GM12878 (cell line): ENCODE measurements at regions not wholly inside any gene's neighbourhood (a gene's known extent, or its start where the extent isn't known, plus 50 kb on each side); places are given as distances from the start of the nearest gene placed in this dataset.
A peak's percentile ranks its signal among the peaks of the same experiment; 100 is the strongest.

Experiments
- ATF2 ChIP-seq: IDR thresholded peaks from 2 replicates; pipeline ENCODE4 v1.6.1; 2012; ENCODE audit warnings: low read length, inconsistent platforms
- CBFB ChIP-seq: IDR thresholded peaks from 2 replicates; pipeline ENCODE4 v1.6.1; 2016; ENCODE audit warnings: antibody characterized with exemption, low read depth
- CREM ChIP-seq: IDR thresholded peaks from 2 replicates; pipeline ENCODE4 v1.6.1; 2014; ENCODE audit warnings: antibody characterized with exemption, low read depth
- IKZF1 ChIP-seq: fragments of 450-650 bp; conservative IDR thresholded peaks from 2 replicates; pipeline ENCODE4 v1.6.1; 2017; ENCODE audit warnings: antibody characterized with exemption, mild to moderate bottlenecking
- IRF3 ChIP-seq: fragments of 450-650 bp; IDR thresholded peaks from 2 replicates; pipeline ENCODE4 v1.6.1; 2014; ENCODE audit warnings: mild to moderate bottlenecking
- MTA2 ChIP-seq: fragments of 450-650 bp; IDR thresholded peaks from 2 replicates; pipeline ENCODE4 v1.6.1; 2016; ENCODE audit warnings: low read depth, mild to moderate bottlenecking, moderate library complexity
- MYB ChIP-seq: fragments of 150-350 bp; IDR thresholded peaks from 2 replicates; pipeline ENCODE4 v1.6.1; 2014; ENCODE audit warnings: mild to moderate bottlenecking, low read depth, low read length, borderline replicate concordance
- POLR2AphosphoS2 ChIP-seq: IDR thresholded peaks from 2 replicates; pipeline ENCODE4 v1.6.1; 2011; ENCODE audit warnings: low read depth, mild to moderate bottlenecking, low read length, improper control_type of control experiment, moderate library complexity
- RAD51 ChIP-seq: fragments of 450-650 bp; IDR thresholded peaks from 2 replicates; pipeline ENCODE4 v1.6.1; 2016; ENCODE audit warnings: moderate library complexity, mild to moderate bottlenecking, inconsistent platforms
- SIN3A ChIP-seq: IDR thresholded peaks from 2 replicates; pipeline ENCODE4 v1.6.1; 2012; ENCODE audit warnings: low read depth, low read length, improper control_type of control experiment
- SREBF2 ChIP-seq: IDR thresholded peaks from 2 replicates; pipeline ENCODE4 v1.6.1; 2012; ENCODE audit warnings: mild to moderate bottlenecking, low read length
- TCF3 ChIP-seq: IDR thresholded peaks from 2 replicates; pipeline ENCODE4 v1.6.1; 2012; ENCODE audit warnings: low read depth, mild to moderate bottlenecking, low read length, borderline replicate concordance; ENCODE audit not compliant: insufficient read depth
- ZNF687 ChIP-seq: fragments of 450-650 bp; IDR thresholded peaks from 2 replicates; pipeline ENCODE4 v1.6.1; 2017; ENCODE audit warnings: mild to moderate bottlenecking, moderate library complexity
- TF ChIP-seq, protein P1 (sequence below): fragments of 450-650 bp; IDR thresholded peaks from 2 replicates; pipeline ENCODE4 v1.6.1; 2016; ENCODE audit warnings: mild to moderate bottlenecking, moderate library complexity, borderline replicate concordance
- TF ChIP-seq, protein P2 (sequence below): IDR thresholded peaks from 2 replicates; pipeline ENCODE4 v1.6.1; 2012; ENCODE audit warnings: mild to moderate bottlenecking, low read depth, low read length

DNA sequence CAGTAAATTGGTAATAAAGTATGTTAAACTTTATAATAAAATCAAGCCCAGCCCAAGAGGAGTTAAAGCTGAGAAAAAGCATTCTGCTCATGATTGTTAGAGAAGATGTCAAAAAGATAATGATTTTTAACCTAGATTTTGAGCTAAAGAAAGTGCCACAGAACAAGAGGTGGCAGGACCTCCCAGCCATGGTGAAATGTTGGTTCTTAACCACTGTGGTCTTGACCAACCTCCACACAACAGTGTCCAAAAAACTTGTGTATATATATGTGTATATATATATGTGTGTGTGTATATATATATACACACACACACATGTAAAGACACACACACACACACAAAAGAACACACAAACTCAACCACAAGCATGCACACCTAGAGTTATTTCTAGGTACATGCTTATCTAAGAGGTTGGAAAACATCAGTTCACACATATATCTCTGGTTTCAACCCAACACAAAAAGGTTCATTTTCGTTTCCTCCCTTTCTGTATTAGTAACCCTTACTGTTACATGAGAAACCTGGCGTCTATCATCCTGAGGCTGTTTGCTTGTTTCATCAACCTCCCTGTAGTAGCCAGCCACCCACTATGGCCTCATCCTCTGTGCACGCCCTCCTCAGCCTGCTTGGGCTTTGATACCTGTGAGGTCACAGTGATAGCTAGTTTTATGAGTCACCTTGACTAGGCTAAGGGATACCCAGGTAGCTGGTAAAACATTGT, 631.8 kb upstream of the ID2 start (continued):
- TF ChIP-seq, protein P1, sequence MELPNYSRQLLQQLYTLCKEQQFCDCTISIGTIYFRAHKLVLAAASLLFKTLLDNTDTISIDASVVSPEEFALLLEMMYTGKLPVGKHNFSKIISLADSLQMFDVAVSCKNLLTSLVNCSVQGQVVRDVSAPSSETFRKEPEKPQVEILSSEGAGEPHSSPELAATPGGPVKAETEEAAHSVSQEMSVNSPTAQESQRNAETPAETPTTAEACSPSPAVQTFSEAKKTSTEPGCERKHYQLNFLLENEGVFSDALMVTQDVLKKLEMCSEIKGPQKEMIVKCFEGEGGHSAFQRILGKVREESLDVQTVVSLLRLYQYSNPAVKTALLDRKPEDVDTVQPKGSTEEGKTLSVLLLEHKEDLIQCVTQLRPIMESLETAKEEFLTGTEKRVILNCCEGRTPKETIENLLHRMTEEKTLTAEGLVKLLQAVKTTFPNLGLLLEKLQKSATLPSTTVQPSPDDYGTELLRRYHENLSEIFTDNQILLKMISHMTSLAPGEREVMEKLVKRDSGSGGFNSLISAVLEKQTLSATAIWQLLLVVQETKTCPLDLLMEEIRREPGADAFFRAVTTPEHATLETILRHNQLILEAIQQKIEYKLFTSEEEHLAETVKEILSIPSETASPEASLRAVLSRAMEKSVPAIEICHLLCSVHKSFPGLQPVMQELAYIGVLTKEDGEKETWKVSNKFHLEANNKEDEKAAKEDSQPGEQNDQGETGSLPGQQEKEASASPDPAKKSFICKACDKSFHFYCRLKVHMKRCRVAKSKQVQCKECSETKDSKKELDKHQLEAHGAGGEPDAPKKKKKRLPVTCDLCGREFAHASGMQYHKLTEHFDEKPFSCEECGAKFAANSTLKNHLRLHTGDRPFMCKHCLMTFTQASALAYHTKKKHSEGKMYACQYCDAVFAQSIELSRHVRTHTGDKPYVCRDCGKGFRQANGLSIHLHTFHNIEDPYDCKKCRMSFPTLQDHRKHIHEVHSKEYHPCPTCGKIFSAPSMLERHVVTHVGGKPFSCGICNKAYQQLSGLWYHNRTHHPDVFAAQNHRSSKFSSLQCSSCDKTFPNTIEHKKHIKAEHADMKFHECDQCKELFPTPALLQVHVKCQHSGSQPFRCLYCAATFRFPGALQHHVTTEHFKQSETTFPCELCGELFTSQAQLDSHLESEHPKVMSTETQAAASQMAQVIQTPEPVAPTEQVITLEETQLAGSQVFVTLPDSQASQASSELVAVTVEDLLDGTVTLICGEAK, result no peak
- TF ChIP-seq CBFB (no peak), RAD51 (no peak), CREM (peak; percentile 65), SREBF2 (no peak), IRF3 (no peak), MTA2 (peak; percentile 81), ATF2 (peak; percentile 57), ZNF687 (0 out of 2 replicates have a peak, but pooled peaks have one; percentile 52), MYB (no peak), SIN3A (no peak), TCF3 (no peak), IKZF1 (peak; percentile 63), POLR2AphosphoS2 (no peak)
- TF ChIP-seq, protein P2, sequence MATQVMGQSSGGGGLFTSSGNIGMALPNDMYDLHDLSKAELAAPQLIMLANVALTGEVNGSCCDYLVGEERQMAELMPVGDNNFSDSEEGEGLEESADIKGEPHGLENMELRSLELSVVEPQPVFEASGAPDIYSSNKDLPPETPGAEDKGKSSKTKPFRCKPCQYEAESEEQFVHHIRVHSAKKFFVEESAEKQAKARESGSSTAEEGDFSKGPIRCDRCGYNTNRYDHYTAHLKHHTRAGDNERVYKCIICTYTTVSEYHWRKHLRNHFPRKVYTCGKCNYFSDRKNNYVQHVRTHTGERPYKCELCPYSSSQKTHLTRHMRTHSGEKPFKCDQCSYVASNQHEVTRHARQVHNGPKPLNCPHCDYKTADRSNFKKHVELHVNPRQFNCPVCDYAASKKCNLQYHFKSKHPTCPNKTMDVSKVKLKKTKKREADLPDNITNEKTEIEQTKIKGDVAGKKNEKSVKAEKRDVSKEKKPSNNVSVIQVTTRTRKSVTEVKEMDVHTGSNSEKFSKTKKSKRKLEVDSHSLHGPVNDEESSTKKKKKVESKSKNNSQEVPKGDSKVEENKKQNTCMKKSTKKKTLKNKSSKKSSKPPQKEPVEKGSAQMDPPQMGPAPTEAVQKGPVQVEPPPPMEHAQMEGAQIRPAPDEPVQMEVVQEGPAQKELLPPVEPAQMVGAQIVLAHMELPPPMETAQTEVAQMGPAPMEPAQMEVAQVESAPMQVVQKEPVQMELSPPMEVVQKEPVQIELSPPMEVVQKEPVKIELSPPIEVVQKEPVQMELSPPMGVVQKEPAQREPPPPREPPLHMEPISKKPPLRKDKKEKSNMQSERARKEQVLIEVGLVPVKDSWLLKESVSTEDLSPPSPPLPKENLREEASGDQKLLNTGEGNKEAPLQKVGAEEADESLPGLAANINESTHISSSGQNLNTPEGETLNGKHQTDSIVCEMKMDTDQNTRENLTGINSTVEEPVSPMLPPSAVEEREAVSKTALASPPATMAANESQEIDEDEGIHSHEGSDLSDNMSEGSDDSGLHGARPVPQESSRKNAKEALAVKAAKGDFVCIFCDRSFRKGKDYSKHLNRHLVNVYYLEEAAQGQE, result no peak
